Cardiac septum (tissue), 1 donor: ENCODE measurements at regions not wholly inside any gene's neighbourhood (a gene's known extent, or its start where the extent isn't known, plus 50 kb on each side); places are given as distances from the start of the nearest gene placed in this dataset.
"Not testable (repeated sequence)": the region's sequence is repeated elsewhere in the genome, so short reads cannot be mapped to it uniquely, and the experiment has no call there.

Experiments used
- DNase-seq: peaks from one replicate; pipeline ENCODE4 v3.0.0-alpha.2; 2020; ENCODE audit warnings: low spot score
- intact Hi-C: fragments of 100-400 bp; cut with DNase I; formaldehyde crosslinking; loops from one replicate; pipeline ENCODE4 v1.14.0; 2022
- donor health status: DM: no; HTN: no; CAD: no.

- DNase-seq: no peak
- intact Hi-C loops: no loop called here
Observed at GRCh38 chr3:176687754-176688153, 509.5 kb downstream of the TBL1XR1 start.

- DNase-seq: no peak
- intact Hi-C loops: no loop called here
Observed at GRCh38 chr3:176683382-176683781, 513.9 kb downstream of the TBL1XR1 start.

- DNase-seq: no peak
- intact Hi-C loops: no loop called here
Observed at GRCh38 chr3:176663837-176664831, 533.1 kb downstream of the TBL1XR1 start.

- intact Hi-C loops: no loop called here
- no peak for DNase-seq
Observed at GRCh38 chr3:176663387-176663786, 533.9 kb downstream of the TBL1XR1 start.

- intact Hi-C loops: no loop called here
- no peak for DNase-seq
Observed at GRCh38 chr3:176661432-176661964, 535.8 kb downstream of the TBL1XR1 start.

- intact Hi-C loops: no loop called here
- no peak for DNase-seq
Observed at GRCh38 chr3:176655404-176656094, 541.7 kb downstream of the TBL1XR1 start.

GRCh38 chr3:176651622-176652021 is 545.7 kb downstream of the TBL1XR1 start:
- DNase-seq: no peak
- intact Hi-C loops: no loop called here

GRCh38 chr3:176650478-176650877 is 546.8 kb downstream of the TBL1XR1 start:
- no peak for DNase-seq

GRCh38 chr3:176647987-176648386 is 549.3 kb downstream of the TBL1XR1 start:
- intact Hi-C loops: no loop called here
- DNase-seq: no peak

More at GRCh38 chr3:176650478-176650877, 546.8 kb downstream of the TBL1XR1 start:
- intact Hi-C loops: no loop called here

- intact Hi-C loops: no loop called here
- no peak for DNase-seq
Observed at GRCh38 chr3:176633511-176633910, 563.8 kb downstream of the TBL1XR1 start.

- DNase-seq: no peak
- intact Hi-C loops: no loop called here
Observed at GRCh38 chr3:176632925-176633324, 564.4 kb downstream of the TBL1XR1 start.

GRCh38 chr3:176631165-176631564 is 566.1 kb downstream of the TBL1XR1 start:
- intact Hi-C loops: no loop called here
- DNase-seq: no peak

- intact Hi-C loops: no loop called here
- no peak for DNase-seq
Observed at GRCh38 chr3:176628101-176628639, 569.1 kb downstream of the TBL1XR1 start.

GRCh38 chr3:176623468-176624150 is 573.7 kb downstream of the TBL1XR1 start:
- intact Hi-C loops: no loop called here

GRCh38 chr3:176619833-176620232 is 577.4 kb downstream of the TBL1XR1 start:
- DNase-seq: no peak
- intact Hi-C loops: no loop called here

More at GRCh38 chr3:176623468-176624150, 573.7 kb downstream of the TBL1XR1 start:
- DNase-seq: no peak

GRCh38 chr3:176615826-176616225 is 581.5 kb downstream of the TBL1XR1 start:
- no peak for DNase-seq
- intact Hi-C loops: no loop called here

- intact Hi-C loops: no loop called here
- no peak for DNase-seq
Observed at GRCh38 chr3:176611703-176612102, 585.6 kb downstream of the TBL1XR1 start.

GRCh38 chr3:176609361-176609760 is 587.9 kb downstream of the TBL1XR1 start:
- no peak for DNase-seq
- intact Hi-C loops: no loop called here

GRCh38 chr3:176605553-176605952 is 591.7 kb downstream of the TBL1XR1 start:
- intact Hi-C loops, DNase-seq: not testable (repeated sequence)

- DNase-seq: no peak
- intact Hi-C loops: no loop called here
Observed at GRCh38 chr3:176595307-176595706, 602.0 kb downstream of the TBL1XR1 start.
